A549 (cell line): ENCODE measurements at regions not wholly inside any gene's neighbourhood (a gene's known extent, or its start where the extent isn't known, plus 50 kb on each side); places are given as distances from the start of the nearest gene placed in this dataset.

Source experiments
- ATAC-seq, 2 experiments: fragments of 200-7000 bp in 1 of 2; fragments of >200 bp in 1 of 2; cut with Nextera tagmentation in 1 of 2; cut with Tn5 transposase in 1 of 2; 3 replicates each; pipeline versions ENCODE4 v1.8.0 to v1.9.1; 2018 to 2020; ENCODE audit warnings: mild to moderate bottlenecking in 1 of 2, moderate library complexity in 1 of 2
- CTCF ChIA-PET: fragments of 300-600 bp; sonication (Branson Sonifier 250); formaldehyde crosslinking; extraction: SDS; loops from one replicate; lab custom pipeline; 2021; ENCODE audit warnings: antibody characterized with exemption, inconsistent platforms; lab: Yijun Ruan, JAX
- POLR2A ChIA-PET: fragments of 350-600 bp; formaldehyde crosslinking; extraction: SDS; loops from one replicate; lab custom pipeline; 2021; ENCODE audit warnings: antibody characterized with exemption, inconsistent platforms; lab: Yijun Ruan, JAX
- DNase-seq, 2 experiments: peaks; one replicate each; pipeline versions ENCODE4 v3.0.0 to v3.0.0-alpha.2; 2011 to 2016; ENCODE audit warnings: low read depth in 1 of 2, low spot score in 1 of 2
- FAIRE-seq: peaks from 2 replicates; lab custom pipeline; 2011; peaks lifted over from hg19 to GRCh38; lab: Jason Lieb, UNC
- H3K27ac ChIP-seq, 2 experiments: fragments of >200 bp; sonication (Bioruptor Twin); formaldehyde crosslinking; 3 replicates each; pipeline ENCODE4 v1.5.1; 2016 to 2017
- H3K4me1 ChIP-seq: fragments of >200 bp; sonication (Bioruptor Twin); formaldehyde crosslinking; 3 replicates; pipeline ENCODE4 v1.6.1; 2016
- H3K4me2 ChIP-seq: fragments of >200 bp; sonication (Bioruptor Twin); formaldehyde crosslinking; 3 replicates; pipeline ENCODE4 v1.6.1; 2016
- H3K4me3 ChIP-seq: fragments of >200 bp; sonication (Bioruptor Twin); formaldehyde crosslinking; 3 replicates; pipeline ENCODE4 v1.5.1; 2016
- H3K9me3 ChIP-seq: fragments of >200 bp; sonication (Bioruptor Twin); formaldehyde crosslinking; 3 replicates; pipeline ENCODE4 v1.6.1; 2016
- ATOH8 ChIP-seq: fragments of 250-450 bp; sonication (Bioruptor Pico); IDR thresholded peaks from 2 replicates; pipeline ENCODE4 v1.5.0; 2020; ENCODE audit warnings: low read depth, mild to moderate bottlenecking, moderate library complexity
- BHLHE40 ChIP-seq: IDR thresholded peaks from 2 replicates; pipeline ENCODE4 v1.6.1; 2012; ENCODE audit warnings: low read depth, low read length, inconsistent platforms
- CBX2 ChIP-seq: fragments of 200-600 bp; sonication (generic); IDR thresholded peaks from 2 replicates; pipeline ENCODE4 v1.6.1; 2016; ENCODE audit warnings: low read depth, mild to moderate bottlenecking, borderline replicate concordance
- CBX8 ChIP-seq: fragments of 200-600 bp; sonication (generic); IDR thresholded peaks from 2 replicates; pipeline ENCODE4 v1.6.1; 2016
- CHD2 ChIP-seq: fragments of 150-350 bp; IDR thresholded peaks from 2 replicates; pipeline ENCODE4 v1.6.1; 2014; ENCODE audit warnings: low read length; ENCODE audit not compliant: partially characterized antibody
- CHD4 ChIP-seq: fragments of 200-600 bp; sonication (generic); IDR thresholded peaks from 2 replicates; pipeline ENCODE4 v1.6.1; 2016; ENCODE audit warnings: antibody characterized with exemption, mild to moderate bottlenecking, borderline replicate concordance
- EP300 ChIP-seq, 2 experiments: fragments of >200 bp; sonication (Bioruptor Twin); formaldehyde crosslinking; IDR thresholded peaks; 2 replicates in 1 of 2; 3 replicates in 1 of 2; pipeline ENCODE4 v1.6.1; 2016 to 2017
- ESRRA ChIP-seq: fragments of 150-350 bp; IDR thresholded peaks from 2 replicates; pipeline ENCODE4 v1.6.1; 2014; ENCODE audit warnings: mild to moderate bottlenecking, low read length, borderline replicate concordance
- FOSL2 ChIP-seq, 2 experiments: fragments of 450-650 bp in 1 of 2; fragments of >200 bp in 1 of 2; sonication (Bioruptor Twin) in 1 of 2; formaldehyde crosslinking; IDR thresholded peaks; 2 replicates each; pipeline versions ENCODE4 v1.5.0 to v1.6.1; 2016 to 2020; ENCODE audit warnings: mild to moderate bottlenecking in 1 of 2, moderate library complexity in 1 of 2
- FOXS1 ChIP-seq: fragments of 250-450 bp; sonication (Bioruptor Pico); IDR thresholded peaks from 2 replicates; pipeline ENCODE4 v1.5.0; 2020; ENCODE audit warnings: mild to moderate bottlenecking, moderate library complexity
- GATA3 ChIP-seq: IDR thresholded peaks from 2 replicates; pipeline ENCODE4 v1.6.1; 2012; ENCODE audit warnings: borderline replicate concordance
- HOXA7 ChIP-seq: fragments of 250-450 bp; sonication (Bioruptor Pico); IDR thresholded peaks from 2 replicates; pipeline ENCODE4 v1.5.0; 2020; ENCODE audit warnings: mild to moderate bottlenecking, moderate library complexity
- HOXB5 ChIP-seq: fragments of 250-450 bp; sonication (Bioruptor Pico); IDR thresholded peaks from 2 replicates; pipeline ENCODE4 v1.5.0; 2020; ENCODE audit warnings: mild to moderate bottlenecking, moderate library complexity
- KDM5A ChIP-seq: fragments of 200-600 bp; sonication (generic); IDR thresholded peaks from 2 replicates; pipeline ENCODE4 v1.6.1; 2016; ENCODE audit warnings: antibody characterized with exemption, mild to moderate bottlenecking
- MAFK ChIP-seq: fragments of 450-650 bp; IDR thresholded peaks from 2 replicates; pipeline ENCODE4 v1.6.1; 2014; ENCODE audit not compliant: partially characterized antibody
- MYC ChIP-seq: IDR thresholded peaks from 2 replicates; pipeline ENCODE4 v1.6.1; 2012; ENCODE audit warnings: mild to moderate bottlenecking, inconsistent platforms, low read length, improper control_type of control experiment, borderline replicate concordance
- NPAS2 ChIP-seq: fragments of 250-450 bp; sonication (Bioruptor Pico); IDR thresholded peaks from 2 replicates; pipeline ENCODE4 v1.8.0; 2022; ENCODE audit warnings: mild to moderate bottlenecking, moderate library complexity, borderline replicate concordance
- NR3C1 ChIP-seq: fragments of >200 bp; sonication (Bioruptor Twin); formaldehyde crosslinking; IDR thresholded peaks from 3 replicates; pipeline ENCODE4 v1.6.1; 2017
- POLR2A ChIP-seq: IDR thresholded peaks from 2 replicates; pipeline ENCODE4 v1.6.1; 2012; ENCODE audit warnings: mild to moderate bottlenecking, low read length
- POLR2AphosphoS2 ChIP-seq: conservative IDR thresholded peaks from 2 replicates; pipeline ENCODE4 v1.6.1; 2012; ENCODE audit warnings: low read length, improper control_type of control experiment, inconsistent platforms
- RAD21 ChIP-seq, 2 experiments: fragments of >200 bp in 1 of 2; sonication (Bioruptor Twin) in 1 of 2; formaldehyde crosslinking in 1 of 2; IDR thresholded peaks in 1 of 2; conservative IDR thresholded peaks in 1 of 2; 2 replicates in 1 of 2; 3 replicates in 1 of 2; pipeline ENCODE4 v1.6.1; 2012 to 2018; ENCODE audit warnings: inconsistent platforms in 1 of 2
- RARB ChIP-seq: fragments of 250-450 bp; sonication (Bioruptor Pico); IDR thresholded peaks from 2 replicates; pipeline ENCODE4 v1.8.0; 2021; ENCODE audit warnings: mild to moderate bottlenecking, moderate library complexity
- RFX5 ChIP-seq: fragments of 450-650 bp; IDR thresholded peaks from 2 replicates; pipeline ENCODE4 v1.7.1; 2014; ENCODE audit warnings: antibody characterized with exemption, mild to moderate bottlenecking, moderate library complexity
- SMC3 ChIP-seq: fragments of >200 bp; sonication (Bioruptor Twin); formaldehyde crosslinking; IDR thresholded peaks from 3 replicates; pipeline ENCODE4 v1.6.1; 2018; ENCODE audit warnings: inconsistent platforms
- SREBF2 ChIP-seq: fragments of 450-650 bp; IDR thresholded peaks from 2 replicates; pipeline ENCODE4 v1.6.1; 2014; ENCODE audit warnings: mild to moderate bottlenecking, moderate library complexity
- TFCP2L1 ChIP-seq: fragments of 250-450 bp; sonication (Bioruptor Pico); IDR thresholded peaks from 2 replicates; pipeline ENCODE4 v1.5.0; 2021; ENCODE audit warnings: mild to moderate bottlenecking
- TP53 ChIP-seq: fragments of 250-450 bp; sonication (Bioruptor Pico); IDR thresholded peaks from 2 replicates; pipeline ENCODE4 v1.5.0; 2021; ENCODE audit warnings: mild to moderate bottlenecking, moderate library complexity
- ZC3H11A ChIP-seq: fragments of 450-650 bp; IDR thresholded peaks from 2 replicates; pipeline ENCODE4 v1.6.1; 2014; ENCODE audit warnings: antibody characterized with exemption, mild to moderate bottlenecking
- ZSCAN20 ChIP-seq: fragments of 250-450 bp; sonication (Bioruptor Pico); IDR thresholded peaks from 2 replicates; pipeline ENCODE4 v1.8.0; 2022; ENCODE audit warnings: mild to moderate bottlenecking, moderate library complexity
- WGBS: methylation state at CpG from one replicate; pipeline ENCODE4 v1.1.6; 2017; ENCODE audit errors: missing lambda C conversion rate; 5-methylcytosine and 5-hydroxymethylcytosine counted together
- TF ChIP-seq, protein P1 (sequence below): IDR thresholded peaks from 2 replicates; pipeline ENCODE4 v1.6.1; 2012
- TF ChIP-seq, protein P2 (sequence below): fragments of 150-350 bp; IDR thresholded peaks from 2 replicates; pipeline ENCODE4 v1.6.1; 2014; ENCODE audit warnings: low read depth, mild to moderate bottlenecking, low read length
- TF ChIP-seq, protein P3 (sequence below): fragments of >200 bp; sonication (Bioruptor Twin); formaldehyde crosslinking; IDR thresholded peaks from 3 replicates; pipeline ENCODE4 v1.6.1; 2016

- no peak for FAIRE-seq
- Histone ChIP-seq H3K27ac (0 out of 6 replicates have a peak overlapping the region, but pooled peaks of 1 of the 2 experiments have one; percentile 7), H3K4me3 (no peak overlapping the region), H3K4me2 (no peak overlapping the region), H3K9me3 (no peaks in the 10 kb centered on the region), H3K4me1 (peaks cover 21% of the 10 kb centered on the region)
- no peak for ATAC-seq
- POLR2A ChIA-PET, result no interaction called here
- CTCF ChIA-PET, result interaction anchor here (0.8 kb wide), 1 partner anchor 9 kb away, joined by 3 read pairs; no protein-coding TSS in a partner anchor
- TF ChIP-seq KDM5A, result no peak
- TF ChIP-seq RFX5, result no peak
- DNase-seq, result no peak
- 65% methylated on average over 3 of the region's 3 CpGs for WGBS
These were observed 174.0 kb upstream of the DIO2 start for GRCh38 chr14:80385336-80385735.

DNA sequence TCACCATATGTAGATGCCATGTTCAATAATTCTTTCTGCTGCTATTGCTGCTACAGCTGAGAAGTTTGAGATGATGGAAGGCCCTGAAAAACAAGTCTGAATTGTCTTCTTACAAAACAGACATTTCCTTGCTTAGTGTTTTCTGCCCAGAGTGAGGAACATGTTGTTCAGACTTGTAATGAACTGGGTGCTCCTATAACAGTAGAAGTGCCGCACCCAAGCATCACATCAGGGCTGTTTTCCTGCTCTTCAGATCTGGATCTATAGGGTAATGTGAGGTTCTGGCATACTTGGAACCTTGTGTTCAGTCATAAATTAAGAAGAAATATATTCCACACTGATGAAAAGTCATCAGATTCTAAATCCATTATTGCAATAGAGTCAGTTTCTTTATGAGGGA lies 171.9 kb upstream of the DIO2 start:
- ChIA-PET POLR2A (interaction anchor here (0.6 kb wide), 1 partner anchor 327 kb away, joined by 4 read pairs; no protein-coding TSS in a partner anchor), CTCF (no interaction called here)
- no peaks in the 10 kb centered on the region for H3K9me3 ChIP-seq
- WGBS, result 95% methylated on average over 1 of the region's 1 CpG
- peaks cover 2% of the 10 kb centered on the region for H3K4me1 ChIP-seq
- FAIRE-seq (no peak), ATAC-seq (no peak), DNase-seq (no peak)
- no peak for TF ChIP-seq MYC
- no peak for TF ChIP-seq GATA3
- no peak for TF ChIP-seq HOXA7 (CRISPR knock-in tag)
- no peak for TF ChIP-seq BHLHE40
- no peak for TF ChIP-seq MAFK
- TF ChIP-seq CBX2, result no peak
- TF ChIP-seq CHD4, result no peak
- TF ChIP-seq EP300 (IDR thresholded peaks at IDR 0.05), result no peak
- no peak for TF ChIP-seq NR3C1
- TF ChIP-seq ZSCAN20 (CRISPR knock-in tag), result no peak
- no peak for TF ChIP-seq SREBF2
- no peak for TF ChIP-seq FOSL2 (IDR thresholded peaks at IDR 0.05)
- TF ChIP-seq FOSL2 (CRISPR knock-in tag; IDR thresholded peaks at IDR 0.05), result no peak
- TF ChIP-seq ZC3H11A, result no peak
- TF ChIP-seq ATOH8 (CRISPR knock-in tag), result no peak
- TF ChIP-seq TFCP2L1 (CRISPR knock-in tag), result no peak
- no peak for TF ChIP-seq CBX8
- no peak for TF ChIP-seq POLR2AphosphoS2
- TF ChIP-seq, protein P1, sequence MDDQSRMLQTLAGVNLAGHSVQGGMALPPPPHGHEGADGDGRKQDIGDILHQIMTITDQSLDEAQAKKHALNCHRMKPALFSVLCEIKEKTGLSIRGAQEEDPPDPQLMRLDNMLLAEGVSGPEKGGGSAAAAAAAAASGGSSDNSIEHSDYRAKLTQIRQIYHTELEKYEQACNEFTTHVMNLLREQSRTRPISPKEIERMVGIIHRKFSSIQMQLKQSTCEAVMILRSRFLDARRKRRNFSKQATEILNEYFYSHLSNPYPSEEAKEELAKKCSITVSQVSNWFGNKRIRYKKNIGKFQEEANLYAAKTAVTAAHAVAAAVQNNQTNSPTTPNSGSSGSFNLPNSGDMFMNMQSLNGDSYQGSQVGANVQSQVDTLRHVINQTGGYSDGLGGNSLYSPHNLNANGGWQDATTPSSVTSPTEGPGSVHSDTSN, result no peak
- TF ChIP-seq ESRRA, result no peak
- TF ChIP-seq FOXS1 (CRISPR knock-in tag), result no peak
- no peak overlapping the region for H3K4me3 ChIP-seq
- H3K27ac ChIP-seq, result no peak overlapping the region
- no peak overlapping the region for H3K4me2 ChIP-seq

DNA sequence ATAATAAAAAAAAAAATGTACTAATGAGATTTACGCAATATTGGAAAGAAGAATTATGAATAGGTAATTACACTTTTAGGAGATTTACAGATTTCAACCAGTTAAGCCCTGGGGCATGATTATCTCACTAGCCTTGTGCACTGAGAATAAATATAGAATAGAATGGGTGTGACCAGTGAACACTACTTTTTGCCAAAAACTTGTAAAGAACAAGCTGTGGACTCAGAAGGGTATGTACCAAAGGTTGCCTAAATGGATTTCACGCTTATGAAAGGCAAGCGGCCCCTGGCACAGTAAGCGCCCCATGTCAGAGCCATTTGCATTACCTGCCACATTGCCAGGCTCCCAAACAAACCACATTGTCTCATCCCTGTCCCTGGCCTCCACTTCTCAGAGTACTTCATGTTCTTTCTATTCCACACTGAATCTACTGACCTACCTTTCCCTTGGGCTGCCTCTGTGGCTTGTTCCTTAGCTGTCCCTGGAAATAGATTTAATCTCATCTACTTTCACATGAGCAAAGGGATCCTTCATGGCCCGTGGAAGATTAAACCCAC lies 170.6 kb upstream of the DIO2 start:
- no peak for DNase-seq
- Histone ChIP-seq H3K9me3 (no peaks in the 10 kb centered on the region), H3K27ac (no peak overlapping the region), H3K4me2 (no peak overlapping the region), H3K4me3 (no peak overlapping the region), H3K4me1 (no peaks in the 10 kb centered on the region; the same call in 2 of the 3 replicates)
- ChIA-PET POLR2A (no interaction called here), CTCF (interaction anchor here (1.2 kb wide), 1 partner anchor 326 kb away, joined by 3 read pairs; no protein-coding TSS in a partner anchor)
- WGBS, result 78% methylated on average over 5 of the region's 5 CpGs
- FAIRE-seq, result no peak
- no peak for ATAC-seq
- TF ChIP-seq RARB (CRISPR knock-in tag) (no peak), FOSL2 (IDR thresholded peaks at IDR 0.05) (no peak), FOSL2 (CRISPR knock-in tag; IDR thresholded peaks at IDR 0.05) (no peak), KDM5A (no peak), EP300 (IDR thresholded peaks at IDR 0.05) (no peak), SMC3 (no peak), TP53 (no peak), GATA3 (no peak), MYC (no peak), CHD2 (no peak), NPAS2 (CRISPR knock-in tag) (no peak), RAD21 (conservative IDR thresholded peaks at IDR 0.05 in 1 of 2, IDR thresholded peaks at IDR 0.05 in 1 of 2) (no peak), POLR2A (no peak), SREBF2 (no peak), HOXB5 (CRISPR knock-in tag) (no peak), TFCP2L1 (CRISPR knock-in tag) (no peak)
- TF ChIP-seq, protein P2, sequence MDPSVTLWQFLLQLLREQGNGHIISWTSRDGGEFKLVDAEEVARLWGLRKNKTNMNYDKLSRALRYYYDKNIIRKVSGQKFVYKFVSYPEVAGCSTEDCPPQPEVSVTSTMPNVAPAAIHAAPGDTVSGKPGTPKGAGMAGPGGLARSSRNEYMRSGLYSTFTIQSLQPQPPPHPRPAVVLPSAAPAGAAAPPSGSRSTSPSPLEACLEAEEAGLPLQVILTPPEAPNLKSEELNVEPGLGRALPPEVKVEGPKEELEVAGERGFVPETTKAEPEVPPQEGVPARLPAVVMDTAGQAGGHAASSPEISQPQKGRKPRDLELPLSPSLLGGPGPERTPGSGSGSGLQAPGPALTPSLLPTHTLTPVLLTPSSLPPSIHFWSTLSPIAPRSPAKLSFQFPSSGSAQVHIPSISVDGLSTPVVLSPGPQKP, result no peak
- TF ChIP-seq, protein P3, sequence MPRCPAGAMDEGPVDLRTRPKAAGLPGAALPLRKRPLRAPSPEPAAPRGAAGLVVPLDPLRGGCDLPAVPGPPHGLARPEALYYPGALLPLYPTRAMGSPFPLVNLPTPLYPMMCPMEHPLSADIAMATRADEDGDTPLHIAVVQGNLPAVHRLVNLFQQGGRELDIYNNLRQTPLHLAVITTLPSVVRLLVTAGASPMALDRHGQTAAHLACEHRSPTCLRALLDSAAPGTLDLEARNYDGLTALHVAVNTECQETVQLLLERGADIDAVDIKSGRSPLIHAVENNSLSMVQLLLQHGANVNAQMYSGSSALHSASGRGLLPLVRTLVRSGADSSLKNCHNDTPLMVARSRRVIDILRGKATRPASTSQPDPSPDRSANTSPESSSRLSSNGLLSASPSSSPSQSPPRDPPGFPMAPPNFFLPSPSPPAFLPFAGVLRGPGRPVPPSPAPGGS, result no peak
